ENCODE measurements at regions not wholly inside any gene's neighbourhood (a gene's known extent, or its start where the extent isn't known, plus 50 kb on each side); places are given as distances from the start of the nearest gene placed in this dataset.

GRCh38 chr1:221023482-221023881 is 144.2 kb downstream of the HLX start:
- no peak for TF ChIP-seq CTCF (IDR thresholded peaks at IDR 0.05)
- TF ChIP-seq POLR2A (IDR thresholded peaks at IDR 0.05) = no peak
- TF ChIP-seq EP300 (IDR thresholded peaks at IDR 0.05) = no peak
- intact Hi-C loops (cut with DNase I) = no loop called here
- Histone ChIP-seq H3K4me1 (ENCODE audit: insufficient read depth) (no peaks in the 10 kb centered on the region), H3K36me3 (no peaks in the 10 kb centered on the region), H3K4me3 (no peak overlapping the region), H3K27me3 (no peaks in the 10 kb centered on the region), H3K9me3 (no peaks in the 10 kb centered on the region), H3K27ac (no peak overlapping the region)
- DNase-seq = no peak
- WGBS, 3 donors = 90 to 98% (median 93%) methylated on average over 5 of the region's 5 CpGs

DNA sequence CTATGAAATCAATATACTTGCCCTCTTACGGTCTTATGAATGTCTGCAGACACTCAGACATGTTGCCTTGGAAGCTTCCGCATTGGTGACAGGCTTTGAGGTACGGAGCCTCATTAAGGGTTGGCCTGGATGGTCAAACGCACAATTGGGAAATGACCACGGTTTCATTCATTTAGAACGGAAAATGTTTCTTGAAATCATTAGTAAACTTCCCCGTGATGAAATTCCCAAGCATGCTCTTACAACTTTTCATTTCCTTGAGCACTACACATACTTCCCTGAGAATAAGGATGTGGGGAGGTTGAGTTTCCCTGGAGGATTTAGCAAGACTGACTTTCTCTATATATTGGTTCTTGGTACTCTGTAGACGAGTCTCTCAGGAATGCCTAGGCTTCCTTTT is 146.3 kb downstream of the HLX start:
- intact Hi-C loops (cut with DNase I) = no loop called here
- Histone ChIP-seq H3K4me1 (ENCODE audit: insufficient read depth) (no peaks in the 10 kb centered on the region), H3K9me3 (no peaks in the 10 kb centered on the region), H3K27ac (no peak overlapping the region), H3K36me3 (no peaks in the 10 kb centered on the region), H3K4me3 (no peak overlapping the region), H3K27me3 (no peaks in the 10 kb centered on the region)
- TF ChIP-seq CTCF (IDR thresholded peaks at IDR 0.05) = no peak
- no peak for TF ChIP-seq POLR2A (IDR thresholded peaks at IDR 0.05)
- no peak for TF ChIP-seq EP300 (IDR thresholded peaks at IDR 0.05)
- 83 to 91% (median 88%) methylated on average over 8 of the region's 8 CpGs for WGBS, 3 donors
- DNase-seq = no peak

- DNase-seq = no peak
- no peak overlapping the region for H3K27ac ChIP-seq
- WGBS, 3 donors = 70 to 80% (median 79%) methylated on average over 4 of the region's 4 CpGs
- H3K9me3 ChIP-seq = no peaks in the 10 kb centered on the region
- intact Hi-C loops (cut with DNase I) = no loop called here
- H3K27me3 ChIP-seq = no peaks in the 10 kb centered on the region
- no peak overlapping the region for H3K4me3 ChIP-seq
- no peaks in the 10 kb centered on the region for H3K36me3 ChIP-seq
- H3K4me1 ChIP-seq (ENCODE audit: insufficient read depth) = no peaks in the 10 kb centered on the region
- TF ChIP-seq EP300 (IDR thresholded peaks at IDR 0.05) = no peak
Measured at GRCh38 chr1:221025956-221026355, 146.7 kb downstream of the HLX start.

DNA sequence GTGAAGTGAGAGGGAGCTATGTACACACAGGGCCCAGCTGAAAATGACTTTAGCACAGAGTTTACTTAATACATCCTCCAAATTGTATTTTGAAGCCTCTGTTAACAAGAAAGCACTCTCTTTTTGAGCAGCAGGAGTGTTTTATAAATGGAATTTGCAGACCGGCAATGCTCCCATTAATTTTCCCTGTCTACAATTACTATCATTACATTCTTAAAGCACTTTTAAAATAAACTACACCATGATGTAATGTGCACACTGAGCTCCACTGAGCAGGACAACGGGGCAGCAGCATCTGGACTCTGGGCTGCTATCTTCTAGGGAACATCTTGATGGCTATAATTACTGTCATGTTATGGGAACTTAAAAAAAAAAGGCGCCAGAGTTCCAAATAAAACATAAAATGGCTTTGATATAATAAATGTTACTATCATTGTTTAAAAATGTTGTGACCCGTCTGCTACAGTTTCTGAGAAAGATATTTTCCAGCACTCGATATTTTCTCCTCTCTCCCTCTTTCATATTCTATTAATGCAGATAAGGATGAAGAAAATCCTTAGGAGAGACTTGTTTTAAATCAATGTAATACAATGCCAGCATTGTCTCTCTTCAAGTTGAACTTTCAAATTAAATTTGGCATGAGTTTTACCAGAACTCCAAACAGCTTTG is 150.9 kb downstream of the HLX start:
- no peaks in the 10 kb centered on the region for H3K27me3 ChIP-seq
- DNase-seq = no peak
- no peak overlapping the region for H3K4me3 ChIP-seq
- TF ChIP-seq CTCF (IDR thresholded peaks at IDR 0.05) = no peak
- H3K9me3 ChIP-seq = no peaks in the 10 kb centered on the region
- H3K36me3 ChIP-seq = no peaks in the 10 kb centered on the region
- WGBS, 3 donors = 10 to 14% (median 13%) methylated on average over 5 of the region's 5 CpGs
- no peaks in the 10 kb centered on the region for H3K4me1 ChIP-seq (ENCODE audit: insufficient read depth)
- H3K27ac ChIP-seq = no peak overlapping the region
- intact Hi-C loops (cut with DNase I) = no loop called here

DNA sequence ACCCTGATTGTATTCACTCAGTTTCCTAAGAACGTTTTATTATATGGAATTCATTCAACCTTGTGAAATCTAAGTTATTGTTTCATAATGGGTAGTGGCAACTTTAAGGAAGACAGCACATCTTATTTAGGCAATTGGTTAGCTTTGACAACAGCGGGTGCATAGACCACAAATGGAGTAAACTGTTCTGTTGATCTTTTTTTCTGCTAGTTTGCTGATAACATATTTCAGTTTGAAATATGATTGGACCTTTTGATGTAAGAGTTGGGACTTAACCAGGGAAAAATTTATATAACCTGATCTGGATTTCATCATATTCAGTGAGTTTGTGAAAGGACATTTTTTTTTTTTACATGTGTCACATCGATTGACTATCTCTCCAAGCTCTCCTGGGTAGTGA is 151.7 kb downstream of the HLX start:
- Histone ChIP-seq H3K27ac (no peak overlapping the region), H3K36me3 (no peaks in the 10 kb centered on the region), H3K9me3 (no peaks in the 10 kb centered on the region), H3K4me3 (no peak overlapping the region), H3K4me1 (ENCODE audit: insufficient read depth) (no peaks in the 10 kb centered on the region), H3K27me3 (no peaks in the 10 kb centered on the region)
- no peak for DNase-seq
- 67 to 77% (median 73%) methylated on average over 3 of the region's 3 CpGs for WGBS, 3 donors
- TF ChIP-seq POLR2A (IDR thresholded peaks at IDR 0.05) (no peak), EP300 (IDR thresholded peaks at IDR 0.05) (no peak), CTCF (IDR thresholded peaks at IDR 0.05) (no peak)
- intact Hi-C loops (cut with DNase I) = no loop called here
